ENCODE measurements at regions not wholly inside any gene's neighbourhood (a gene's known extent, or its start where the extent isn't known, plus 50 kb on each side); places are given as distances from the start of the nearest gene placed in this dataset.

- DNase-seq (ENCODE audit: low read depth, low spot score) = no peak
These were observed 51.6 kb upstream of the PRDM8 start for GRCh38 chr4:80145739-80146138.

GRCh38 chr4:80144676-80145470 lies 52.4 kb upstream of the PRDM8 start:
- DNase-seq (ENCODE audit: low read depth, low spot score) = no peak

- DNase-seq (ENCODE audit: low read depth, low spot score) = no peak
These were observed 54.0 kb upstream of the PRDM8 start for GRCh38 chr4:80143307-80143679.

- no peak for DNase-seq (ENCODE audit: low read depth, low spot score)
These were observed 54.7 kb upstream of the PRDM8 start for GRCh38 chr4:80142394-80143306.

- no peak for DNase-seq (ENCODE audit: low read depth, low spot score)
These were observed 55.8 kb upstream of the PRDM8 start for GRCh38 chr4:80141543-80141942.

GRCh38 chr4:80140194-80140593 lies 57.1 kb upstream of the PRDM8 start:
- DNase-seq (ENCODE audit: low read depth, low spot score) = no peak

GRCh38 chr4:80139671-80140070 lies 57.6 kb upstream of the PRDM8 start:
- DNase-seq (ENCODE audit: low read depth, low spot score) = no peak

- peak; percentile 2 for DNase-seq (ENCODE audit: low read depth, low spot score)
These were observed 58.5 kb upstream of the PRDM8 start for GRCh38 chr4:80138551-80139538.

- no peak for DNase-seq (ENCODE audit: low read depth, low spot score)
These were observed 59.7 kb upstream of the PRDM8 start for GRCh38 chr4:80137631-80138030.

- no peak for DNase-seq (ENCODE audit: low read depth, low spot score)
These were observed 61.0 kb upstream of the PRDM8 start for GRCh38 chr4:80136270-80136669.

GRCh38 chr4:80135702-80136058 lies 61.6 kb upstream of the PRDM8 start:
- DNase-seq (ENCODE audit: low read depth, low spot score) = no peak

- no peak for DNase-seq (ENCODE audit: low read depth, low spot score)
These were observed 62.1 kb upstream of the ANTXR2 start for GRCh38 chr4:80134936-80135701.

- DNase-seq (ENCODE audit: low read depth, low spot score) = no peak
These were observed 60.3 kb upstream of the ANTXR2 start for GRCh38 chr4:80133240-80133783.

- DNase-seq (ENCODE audit: low read depth, low spot score) = no peak
These were observed 56.8 kb upstream of the ANTXR2 start for GRCh38 chr4:80129785-80130184.

- DNase-seq (ENCODE audit: low read depth, low spot score) = no peak
These were observed 55.9 kb upstream of the ANTXR2 start for GRCh38 chr4:80128941-80129340.

GRCh38 chr4:80127870-80128419 lies 54.9 kb upstream of the ANTXR2 start:
- DNase-seq (ENCODE audit: low read depth, low spot score) = no peak

GRCh38 chr4:80126435-80126834 lies 53.4 kb upstream of the ANTXR2 start:
- DNase-seq (ENCODE audit: low read depth, low spot score) = no peak

- peak; percentile 37 for DNase-seq (ENCODE audit: low read depth, low spot score)
These were observed 52.5 kb upstream of the ANTXR2 start for GRCh38 chr4:80125252-80126177.

Measured in astrocyte of the hippocampus (primary cell).